ENCODE measurements at regions not wholly inside any gene's neighbourhood (a gene's known extent, or its start where the extent isn't known, plus 50 kb on each side); places are given as distances from the start of the nearest gene placed in this dataset.

DNA sequence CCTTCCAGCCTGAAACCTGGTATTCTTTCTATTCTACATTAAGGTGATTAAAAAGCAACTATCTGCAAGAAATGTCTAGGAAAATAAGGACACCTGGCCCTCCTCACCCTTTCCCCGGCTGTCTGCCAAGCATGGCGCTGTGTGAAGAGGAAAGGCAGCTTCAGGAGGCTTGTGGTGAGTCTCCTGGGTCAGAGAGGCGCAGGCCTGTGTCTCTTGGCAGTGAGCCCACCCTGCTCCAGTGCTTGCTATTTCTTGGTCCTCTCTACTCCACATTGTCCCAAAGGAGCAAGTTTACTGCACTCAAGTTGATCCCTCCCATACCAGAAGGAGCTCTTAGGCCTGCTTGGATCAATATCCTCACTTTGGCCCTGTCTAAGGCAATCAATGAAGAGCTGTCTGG, 520.7 kb upstream of the B3GAT1 start:
- Mint-ChIP-seq H3K4me1 (ENCODE audit: insufficient read depth, unreplicated experiment) (no peaks in the 10 kb centered on the region), H3K36me3 (ENCODE audit: insufficient read depth, unreplicated experiment) (peaks cover 5% of the 10 kb centered on the region), H3K27ac (ENCODE audit: low read depth, unreplicated experiment) (no peak overlapping the region), H3K9me3 (ENCODE audit: unreplicated experiment) (peaks cover 37% of the 10 kb centered on the region), H3K4me3 (ENCODE audit: unreplicated experiment) (no peak overlapping the region), H3K27me3 (ENCODE audit: insufficient read depth, unreplicated experiment) (no peaks in the 10 kb centered on the region)
- peak; percentile 21 for DNase-seq (ENCODE audit: unreplicated experiment)
- ChIA-PET CTCF (interaction anchor here (0.6 kb wide), 1 partner anchor 131 kb away, joined by 3 read pairs; no protein-coding TSS in a partner anchor), POLR2A (no interaction called here)
- no TSS peak for BruUV-seq (replicated peaks)
- intact Hi-C loops (cut with micrococcal nuclease) = no loop called here
- TF ChIP-seq, protein P1, sequence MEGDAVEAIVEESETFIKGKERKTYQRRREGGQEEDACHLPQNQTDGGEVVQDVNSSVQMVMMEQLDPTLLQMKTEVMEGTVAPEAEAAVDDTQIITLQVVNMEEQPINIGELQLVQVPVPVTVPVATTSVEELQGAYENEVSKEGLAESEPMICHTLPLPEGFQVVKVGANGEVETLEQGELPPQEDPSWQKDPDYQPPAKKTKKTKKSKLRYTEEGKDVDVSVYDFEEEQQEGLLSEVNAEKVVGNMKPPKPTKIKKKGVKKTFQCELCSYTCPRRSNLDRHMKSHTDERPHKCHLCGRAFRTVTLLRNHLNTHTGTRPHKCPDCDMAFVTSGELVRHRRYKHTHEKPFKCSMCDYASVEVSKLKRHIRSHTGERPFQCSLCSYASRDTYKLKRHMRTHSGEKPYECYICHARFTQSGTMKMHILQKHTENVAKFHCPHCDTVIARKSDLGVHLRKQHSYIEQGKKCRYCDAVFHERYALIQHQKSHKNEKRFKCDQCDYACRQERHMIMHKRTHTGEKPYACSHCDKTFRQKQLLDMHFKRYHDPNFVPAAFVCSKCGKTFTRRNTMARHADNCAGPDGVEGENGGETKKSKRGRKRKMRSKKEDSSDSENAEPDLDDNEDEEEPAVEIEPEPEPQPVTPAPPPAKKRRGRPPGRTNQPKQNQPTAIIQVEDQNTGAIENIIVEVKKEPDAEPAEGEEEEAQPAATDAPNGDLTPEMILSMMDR (IDR thresholded peaks at IDR 0.05; ENCODE audit: unreplicated experiment) = no peak

DNA sequence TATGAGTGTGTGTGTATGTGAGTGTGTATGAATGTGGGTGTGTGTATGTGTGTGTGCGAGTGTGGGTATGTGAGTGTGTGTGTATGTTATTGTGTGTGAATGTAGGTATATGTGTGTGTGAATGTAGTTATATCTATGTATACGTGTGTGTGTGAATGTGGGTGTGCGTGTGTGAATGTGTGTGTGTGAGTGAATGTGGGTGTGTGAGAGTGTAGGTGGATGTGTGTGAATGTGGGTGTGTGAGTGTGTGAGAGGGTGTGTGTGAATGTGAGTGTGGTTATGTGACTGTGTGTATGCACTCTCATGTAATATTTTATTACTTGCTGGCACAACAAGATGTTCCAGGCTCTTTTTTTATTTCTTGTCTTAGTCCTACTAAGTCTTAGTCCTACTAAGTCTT, 513.4 kb upstream of the B3GAT1 start:
- peaks cover 42% of the 10 kb centered on the region for H3K9me3 Mint-ChIP-seq (ENCODE audit: unreplicated experiment)
- TF ChIP-seq, protein P1 (IDR thresholded peaks at IDR 0.05; ENCODE audit: unreplicated experiment) = no peak
- ChIA-PET CTCF (no interaction called here), POLR2A (no interaction called here)
- no peak for DNase-seq (ENCODE audit: unreplicated experiment)
- BruUV-seq (replicated peaks) = no TSS peak
- H3K36me3 Mint-ChIP-seq (ENCODE audit: insufficient read depth, unreplicated experiment) = no peaks in the 10 kb centered on the region
- H3K4me3 Mint-ChIP-seq (ENCODE audit: unreplicated experiment) = no peak overlapping the region
- H3K27me3 Mint-ChIP-seq (ENCODE audit: insufficient read depth, unreplicated experiment) = no peaks in the 10 kb centered on the region
- H3K4me1 Mint-ChIP-seq (ENCODE audit: insufficient read depth, unreplicated experiment) = no peaks in the 10 kb centered on the region
- intact Hi-C loops (cut with micrococcal nuclease) = no loop called here
- H3K27ac Mint-ChIP-seq (ENCODE audit: low read depth, unreplicated experiment) = no peak overlapping the region

DNA sequence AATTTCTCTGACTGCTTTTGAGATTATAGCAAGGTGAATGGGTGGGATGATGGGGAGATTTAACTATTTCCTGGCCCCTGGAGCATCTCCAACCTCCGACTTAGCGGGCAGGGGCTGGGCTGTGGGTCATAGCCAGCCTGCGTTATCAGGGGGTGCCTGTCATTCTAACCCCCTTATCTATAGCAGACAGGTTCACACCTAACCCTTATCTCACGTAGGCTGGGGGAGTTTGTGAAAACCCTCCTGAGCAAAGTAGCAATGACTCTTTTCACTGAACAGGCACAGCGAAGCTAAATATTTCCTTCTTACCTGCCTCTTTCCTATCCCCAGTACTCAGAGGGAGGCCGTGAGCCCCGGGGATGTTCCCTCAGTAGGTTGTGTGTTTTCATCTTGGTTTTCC, 511.4 kb upstream of the B3GAT1 start:
- intact Hi-C loops (cut with micrococcal nuclease) = no loop called here

DNA sequence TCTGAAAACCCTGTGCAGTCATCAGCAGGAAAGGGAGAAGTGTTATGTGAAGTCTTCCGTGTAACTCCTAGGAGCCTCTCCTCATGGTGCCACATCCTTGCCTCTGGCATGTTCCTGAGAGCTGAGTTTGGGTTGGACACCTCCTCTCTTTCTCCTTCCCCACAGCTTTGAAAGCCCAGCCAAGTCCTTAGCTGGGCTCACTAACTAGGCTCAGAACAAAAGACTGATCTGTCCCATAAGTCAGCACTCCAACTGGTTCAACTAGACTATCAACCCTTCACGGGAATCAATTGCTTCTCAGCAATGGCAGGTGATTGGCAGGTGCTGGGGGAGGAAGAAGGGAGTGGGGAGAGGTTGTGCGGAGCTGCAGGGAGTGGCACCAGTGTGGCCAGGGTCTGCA, 509.9 kb upstream of the B3GAT1 start:
- intact Hi-C loops (cut with micrococcal nuclease) = no loop called here
- POLR2A ChIA-PET = no interaction called here
- H3K4me1 Mint-ChIP-seq (ENCODE audit: insufficient read depth, unreplicated experiment) = no peaks in the 10 kb centered on the region

More for the DNA sequence above, 511.4 kb upstream of the B3GAT1 start:
- ChIA-PET CTCF (no interaction called here), POLR2A (no interaction called here)
- no peaks in the 10 kb centered on the region for H3K36me3 Mint-ChIP-seq (ENCODE audit: insufficient read depth, unreplicated experiment)
- no TSS peak for BruUV-seq (replicated peaks)
- H3K4me1 Mint-ChIP-seq (ENCODE audit: insufficient read depth, unreplicated experiment) = no peaks in the 10 kb centered on the region
- no peaks in the 10 kb centered on the region for H3K27me3 Mint-ChIP-seq (ENCODE audit: insufficient read depth, unreplicated experiment)
- no peak overlapping the region for H3K4me3 Mint-ChIP-seq (ENCODE audit: unreplicated experiment)
- DNase-seq (ENCODE audit: unreplicated experiment) = no peak
- TF ChIP-seq, protein P1 (IDR thresholded peaks at IDR 0.05; ENCODE audit: unreplicated experiment) = no peak
- H3K27ac Mint-ChIP-seq (ENCODE audit: low read depth, unreplicated experiment) = no peak overlapping the region
- peaks cover 43% of the 10 kb centered on the region for H3K9me3 Mint-ChIP-seq (ENCODE audit: unreplicated experiment)

More for the DNA sequence above, 509.9 kb upstream of the B3GAT1 start:
- CTCF ChIA-PET = interaction anchor here (0.6 kb wide), 1 partner anchor 617 kb away, joined by 3 read pairs; no protein-coding TSS in a partner anchor
- no TSS peak for BruUV-seq (replicated peaks)
- Mint-ChIP-seq H3K27ac (ENCODE audit: low read depth, unreplicated experiment) (no peak overlapping the region), H3K27me3 (ENCODE audit: insufficient read depth, unreplicated experiment) (no peaks in the 10 kb centered on the region), H3K36me3 (ENCODE audit: insufficient read depth, unreplicated experiment) (no peaks in the 10 kb centered on the region), H3K4me3 (ENCODE audit: unreplicated experiment) (no peak overlapping the region), H3K9me3 (ENCODE audit: unreplicated experiment) (peaks cover 43% of the 10 kb centered on the region)
- TF ChIP-seq, protein P1 (IDR thresholded peaks at IDR 0.05; ENCODE audit: unreplicated experiment) = no peak
- no peak for DNase-seq (ENCODE audit: unreplicated experiment)

Measured in MCF 10A (cell line).